Activated CD8-positive, alpha-beta T cell treated with anti-CD3 and anti-CD28 coated beads, Interleukin-2, amount 10 ng/mL, durations not matched to agents 7 days and 5 days (primary cell): ENCODE measurements at regions not wholly inside any gene's neighbourhood (a gene's known extent, or its start where the extent isn't known, plus 50 kb on each side); places are given as distances from the start of the nearest gene placed in this dataset.

ENCODE experiments used
- ATAC-seq: fragments of 150-1000 bp; cut with Tn5 transposase; one replicate; pipeline ENCODE4 v1.10.0; 2021; ENCODE audit warnings: moderate library complexity
- CTCF ChIA-PET: fragments of 350-600 bp; sonication (Branson Sonifier 250); formaldehyde crosslinking; loops from one replicate; lab custom pipeline; 2021; ENCODE audit warnings: antibody characterized with exemption; lab: Charles Lee
- POLR2A ChIA-PET: fragments of 350-600 bp; sonication (Branson Sonifier 250); formaldehyde crosslinking; loops from one replicate; lab custom pipeline; 2021; ENCODE audit warnings: antibody characterized with exemption; lab: Charles Lee
- DNase-seq: peaks from one replicate; pipeline ENCODE4 v3.0.0-alpha.2; 2020
- H3K27ac Mint-ChIP-seq: one replicate; pipeline ENCODE4 v1.8.0; 2021; ENCODE audit warnings: mild to moderate bottlenecking, mixed read lengths
- H3K27me3 Mint-ChIP-seq: one replicate; pipeline ENCODE4 v1.8.0; 2021; ENCODE audit warnings: low read depth, mixed read lengths
- H3K36me3 Mint-ChIP-seq: one replicate; pipeline ENCODE4 v1.8.0; 2021; ENCODE audit warnings: low read depth, mixed read lengths
- H3K4me1 Mint-ChIP-seq: one replicate; pipeline ENCODE4 v1.8.0; 2021; ENCODE audit warnings: low read depth, mixed read lengths
- H3K4me3 Mint-ChIP-seq: one replicate; pipeline ENCODE4 v1.8.0; 2021; ENCODE audit warnings: mild to moderate bottlenecking, mixed read lengths
- H3K9me3 Mint-ChIP-seq: one replicate; pipeline ENCODE4 v1.8.0; 2022; ENCODE audit warnings: mixed read lengths; ENCODE audit not compliant: insufficient read depth

GRCh38 chr12:67918441-67918840 lies 70.8 kb upstream of the IFNG-AS1 start:
- ChIA-PET POLR2A (no interaction called here), CTCF (no interaction called here)
- no peaks in the 10 kb centered on the region for H3K36me3 Mint-ChIP-seq
- peaks cover 2% of the 10 kb centered on the region for H3K27me3 Mint-ChIP-seq
- no peak overlapping the region for H3K4me3 Mint-ChIP-seq
- ATAC-seq: no peak
- H3K4me1 Mint-ChIP-seq: no peaks in the 10 kb centered on the region
- DNase-seq: no peak
- H3K27ac Mint-ChIP-seq: no peak overlapping the region
- H3K9me3 Mint-ChIP-seq: no peaks in the 10 kb centered on the region

DNA sequence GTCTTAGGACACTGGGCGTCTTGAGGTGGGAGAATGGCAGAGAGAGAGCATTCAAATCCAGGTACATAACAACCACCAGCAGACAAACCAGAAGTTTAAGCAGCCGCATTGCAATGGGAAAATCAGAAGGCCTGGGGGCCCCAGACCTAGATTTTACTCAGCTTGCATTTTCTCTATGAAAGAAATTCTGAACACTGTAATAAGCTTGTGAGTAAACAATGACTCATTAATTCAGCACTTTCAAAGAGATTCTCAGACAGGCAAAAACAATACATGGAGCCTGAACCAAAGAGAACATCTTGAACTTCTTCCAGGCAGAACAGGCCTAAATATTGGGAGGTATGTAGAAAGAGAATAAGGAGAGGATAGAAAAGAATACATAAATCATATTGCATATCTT lies 69.8 kb upstream of the IFNG-AS1 start:
- Mint-ChIP-seq H3K27ac (no peak overlapping the region), H3K4me3 (no peak overlapping the region), H3K4me1 (no peaks in the 10 kb centered on the region), H3K9me3 (no peaks in the 10 kb centered on the region), H3K36me3 (no peaks in the 10 kb centered on the region), H3K27me3 (peaks cover 2% of the 10 kb centered on the region)
- ATAC-seq (no peak), DNase-seq (no peak)
- CTCF ChIA-PET: no interaction called here
- POLR2A ChIA-PET: no interaction called here

DNA sequence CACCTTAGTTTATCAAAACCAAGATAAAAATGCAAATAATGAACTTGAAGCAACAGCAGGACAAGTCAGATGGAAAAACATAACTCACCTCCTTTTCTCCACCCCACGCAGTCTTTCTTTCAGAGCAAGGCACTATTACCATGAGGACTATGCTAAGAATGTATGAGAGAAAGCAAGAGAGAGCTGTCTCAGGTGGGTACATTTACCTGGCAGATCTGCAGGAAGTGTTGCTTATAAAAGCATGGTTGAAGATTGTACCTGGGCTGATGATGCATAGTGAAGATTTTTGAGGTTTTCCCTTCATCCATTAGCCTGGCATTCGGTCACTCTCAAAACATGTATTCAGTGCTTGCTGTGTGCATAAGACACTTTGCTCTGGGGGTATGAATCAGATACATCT lies 68.8 kb upstream of the IFNG-AS1 start:
- ChIA-PET CTCF (interaction anchor here (0.8 to 1.7 kb wide), 2 partner anchors 16 to 120 kb away, joined by 3 to 4 read pairs; no protein-coding TSS in a partner anchor), POLR2A (no interaction called here)
- no peak overlapping the region for H3K27ac Mint-ChIP-seq
- DNase-seq: no peak
- no peak overlapping the region for H3K4me3 Mint-ChIP-seq
- ATAC-seq: no peak
- no peaks in the 10 kb centered on the region for H3K9me3 Mint-ChIP-seq
- H3K36me3 Mint-ChIP-seq: no peaks in the 10 kb centered on the region
- H3K4me1 Mint-ChIP-seq: no peaks in the 10 kb centered on the region
- H3K27me3 Mint-ChIP-seq: peaks cover 2% of the 10 kb centered on the region

- Mint-ChIP-seq H3K9me3 (no peaks in the 10 kb centered on the region), H3K27me3 (peaks cover 2% of the 10 kb centered on the region), H3K36me3 (no peaks in the 10 kb centered on the region), H3K4me1 (no peaks in the 10 kb centered on the region), H3K27ac (no peak overlapping the region), H3K4me3 (no peak overlapping the region)
- POLR2A ChIA-PET: no interaction called here
- DNase-seq (no peak), ATAC-seq (no peak)
- CTCF ChIA-PET: interaction anchor here (0.6 to 1.7 kb wide), 4 partner anchors 14 to 120 kb away, joined by 3 to 4 read pairs (median 4); no protein-coding TSS in a partner anchor
Observed at GRCh38 chr12:67921286-67921685, 68.0 kb upstream of the IFNG-AS1 start.

GRCh38 chr12:67922245-67922644 lies 67.0 kb upstream of the IFNG-AS1 start:
- no peaks in the 10 kb centered on the region for H3K4me1 Mint-ChIP-seq
- H3K27me3 Mint-ChIP-seq: no peaks in the 10 kb centered on the region
- no peaks in the 10 kb centered on the region for H3K36me3 Mint-ChIP-seq
- ATAC-seq: no peak
- POLR2A ChIA-PET: no interaction called here
- CTCF ChIA-PET: interaction anchor here (1.4 to 1.7 kb wide), 3 partner anchors 19 to 119 kb away, joined by 4 read pairs; no protein-coding TSS in a partner anchor
- no peak overlapping the region for H3K27ac Mint-ChIP-seq
- no peaks in the 10 kb centered on the region for H3K9me3 Mint-ChIP-seq
- no peak for DNase-seq
- no peak overlapping the region for H3K4me3 Mint-ChIP-seq

DNA sequence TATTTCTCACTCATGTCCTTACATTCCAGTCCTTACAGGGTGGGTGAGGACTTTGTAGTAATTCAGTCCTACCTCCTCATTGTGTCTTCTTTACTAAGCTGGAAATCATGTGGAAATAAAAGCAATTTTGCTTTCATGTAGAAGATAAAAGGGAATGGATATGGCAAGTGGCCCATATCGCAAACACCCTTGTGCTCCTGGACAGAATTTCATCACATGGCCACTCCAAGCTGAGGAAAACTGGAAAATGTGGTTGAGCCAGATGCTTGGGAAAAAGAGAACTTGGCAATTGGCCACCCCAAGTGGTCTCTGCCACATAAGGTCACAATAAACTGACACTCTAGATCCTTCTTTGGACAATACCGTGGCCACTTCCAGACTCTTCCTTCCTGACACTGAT lies 64.2 kb upstream of the IFNG-AS1 start:
- Mint-ChIP-seq H3K27ac (no peak overlapping the region), H3K27me3 (peaks cover 2% of the 10 kb centered on the region), H3K4me1 (no peaks in the 10 kb centered on the region), H3K4me3 (no peak overlapping the region), H3K36me3 (no peaks in the 10 kb centered on the region), H3K9me3 (no peaks in the 10 kb centered on the region)
- POLR2A ChIA-PET: interaction anchor here (0.7 kb wide), 1 partner anchor 1204 kb away, joined by 4 read pairs; no protein-coding TSS in a partner anchor
- no peak for ATAC-seq
- CTCF ChIA-PET: interaction anchor here (1.2 to 2.1 kb wide), 2 partner anchors 16 to 18 kb away, joined by 4 to 5 read pairs; no protein-coding TSS in a partner anchor
- no peak for DNase-seq

GRCh38 chr12:67925552-67925951 lies 63.7 kb upstream of the IFNG-AS1 start:
- Mint-ChIP-seq H3K4me1 (no peaks in the 10 kb centered on the region), H3K4me3 (no peak overlapping the region), H3K9me3 (no peaks in the 10 kb centered on the region), H3K27me3 (peaks cover 2% of the 10 kb centered on the region), H3K27ac (no peak overlapping the region), H3K36me3 (no peaks in the 10 kb centered on the region)
- ChIA-PET POLR2A (interaction anchor here (0.7 kb wide), 1 partner anchor 1204 kb away, joined by 4 read pairs; no protein-coding TSS in a partner anchor), CTCF (interaction anchor here (1.2 to 2.1 kb wide), 2 partner anchors 16 to 17 kb away, joined by 4 to 5 read pairs; no protein-coding TSS in a partner anchor)
- no peak for DNase-seq
- ATAC-seq: no peak

DNA sequence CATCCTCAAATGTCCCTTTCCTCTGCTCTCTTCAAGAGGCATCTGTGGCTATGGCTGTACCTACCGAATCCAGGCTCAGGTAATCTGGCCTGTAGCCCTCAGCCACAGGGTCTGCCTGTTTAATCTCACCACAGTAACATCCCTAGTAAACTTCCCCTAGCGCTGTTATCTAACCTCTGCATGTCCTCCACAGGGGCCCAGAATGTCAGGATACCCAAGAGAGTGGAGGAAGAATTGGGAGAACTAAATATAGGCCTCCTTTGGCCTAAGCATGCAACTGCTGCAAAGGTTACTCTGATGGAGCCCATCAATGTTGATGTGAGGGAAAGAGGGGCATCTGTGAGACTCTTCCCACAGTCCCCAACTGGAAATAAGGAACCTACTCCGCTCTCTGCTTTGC lies 63.2 kb upstream of the IFNG-AS1 start:
- H3K27me3 Mint-ChIP-seq: peaks cover 3% of the 10 kb centered on the region
- no peak overlapping the region for H3K4me3 Mint-ChIP-seq
- DNase-seq: no peak
- H3K36me3 Mint-ChIP-seq: no peaks in the 10 kb centered on the region
- ChIA-PET POLR2A (interaction anchor here (0.7 kb wide), 1 partner anchor 1203 kb away, joined by 4 read pairs; no protein-coding TSS in a partner anchor), CTCF (interaction anchor here (2.1 kb wide), 1 partner anchor 17 kb away, joined by 5 read pairs; no protein-coding TSS in a partner anchor)
- ATAC-seq: no peak
- H3K27ac Mint-ChIP-seq: no peak overlapping the region
- H3K4me1 Mint-ChIP-seq: no peaks in the 10 kb centered on the region
- no peaks in the 10 kb centered on the region for H3K9me3 Mint-ChIP-seq

DNA sequence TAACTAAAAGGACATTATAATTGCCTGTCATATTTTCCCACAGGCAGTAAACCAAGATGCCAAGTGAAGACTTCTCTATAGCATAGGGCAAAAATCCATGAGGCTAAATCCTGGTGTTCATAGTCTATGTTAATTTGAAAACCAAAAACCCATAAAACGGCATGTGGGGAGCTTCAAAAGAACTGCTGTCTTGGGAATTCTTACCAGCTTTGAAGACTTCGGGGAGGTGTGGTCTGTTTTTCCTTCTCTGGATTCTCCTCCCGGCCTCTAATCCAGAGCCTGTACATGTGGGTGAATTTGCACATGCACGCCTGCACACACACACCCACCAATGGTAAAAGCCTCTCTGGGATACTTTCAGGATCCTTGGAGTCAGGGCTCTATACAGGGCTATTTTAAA lies 61.9 kb upstream of the IFNG-AS1 start:
- no peak for DNase-seq
- ATAC-seq: no peak
- POLR2A ChIA-PET: no interaction called here
- H3K27ac Mint-ChIP-seq: no peak overlapping the region
- no peaks in the 10 kb centered on the region for H3K9me3 Mint-ChIP-seq
- H3K27me3 Mint-ChIP-seq: peaks cover 4% of the 10 kb centered on the region
- no peak overlapping the region for H3K4me3 Mint-ChIP-seq
- no peaks in the 10 kb centered on the region for H3K4me1 Mint-ChIP-seq
- no peaks in the 10 kb centered on the region for H3K36me3 Mint-ChIP-seq
- CTCF ChIA-PET: interaction anchor here (0.9 kb wide), 1 partner anchor 16 kb away, joined by 4 read pairs; no protein-coding TSS in a partner anchor

- ChIA-PET CTCF (interaction anchor here (0.8 to 0.9 kb wide), 2 partner anchors 12 to 15 kb away, joined by 3 to 4 read pairs; no protein-coding TSS in a partner anchor), POLR2A (no interaction called here)
- H3K9me3 Mint-ChIP-seq: no peaks in the 10 kb centered on the region
- no peaks in the 10 kb centered on the region for H3K4me1 Mint-ChIP-seq
- no peaks in the 10 kb centered on the region for H3K36me3 Mint-ChIP-seq
- DNase-seq: no peak
- H3K4me3 Mint-ChIP-seq: no peak overlapping the region
- no peak overlapping the region for H3K27ac Mint-ChIP-seq
- ATAC-seq: no peak
- H3K27me3 Mint-ChIP-seq: peaks cover 4% of the 10 kb centered on the region
Observed at GRCh38 chr12:67927815-67928214, 61.4 kb upstream of the IFNG-AS1 start.

GRCh38 chr12:67928621-67929383 lies 60.4 kb upstream of the IFNG-AS1 start:
- no peaks in the 10 kb centered on the region for H3K36me3 Mint-ChIP-seq
- H3K4me1 Mint-ChIP-seq: no peaks in the 10 kb centered on the region
- H3K4me3 Mint-ChIP-seq: no peak overlapping the region
- H3K27me3 Mint-ChIP-seq: peaks cover 4% of the 10 kb centered on the region
- ATAC-seq (no peak), DNase-seq (no peak)
- H3K9me3 Mint-ChIP-seq: no peaks in the 10 kb centered on the region
- no peak overlapping the region for H3K27ac Mint-ChIP-seq
- ChIA-PET POLR2A (no interaction called here), CTCF (interaction anchor here (0.8 kb wide), 1 partner anchor 11 kb away, joined by 3 read pairs; no protein-coding TSS in a partner anchor)

DNA sequence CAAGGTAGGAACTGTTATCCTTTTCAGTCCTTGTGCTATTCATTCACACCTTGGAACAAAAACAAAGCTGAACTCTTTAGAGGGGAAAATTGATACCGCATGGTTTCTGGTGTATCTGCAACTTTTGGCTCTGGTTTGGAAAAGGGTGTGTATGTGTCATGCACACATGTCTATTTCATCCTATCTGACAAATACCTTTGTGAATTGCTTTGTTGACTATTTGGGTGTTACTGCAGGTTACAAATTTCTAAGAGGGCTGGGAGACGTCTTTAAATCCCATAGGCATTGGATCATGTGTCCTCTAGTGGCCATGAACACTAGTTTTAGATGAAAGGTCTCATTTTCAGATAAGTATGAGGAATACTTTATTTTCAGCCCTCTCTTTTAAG lies 59.9 kb upstream of the IFNG-AS1 start:
- ChIA-PET POLR2A (no interaction called here), CTCF (no interaction called here)
- Mint-ChIP-seq H3K36me3 (no peaks in the 10 kb centered on the region), H3K4me1 (no peaks in the 10 kb centered on the region), H3K27ac (no peak overlapping the region), H3K9me3 (no peaks in the 10 kb centered on the region), H3K4me3 (no peak overlapping the region), H3K27me3 (peaks cover 4% of the 10 kb centered on the region)
- no peak for DNase-seq
- ATAC-seq: no peak
